HG03575 (cell line): ENCODE measurements at regions not wholly inside any gene's neighbourhood (a gene's known extent, or its start where the extent isn't known, plus 50 kb on each side); places are given as distances from the start of the nearest gene placed in this dataset.
"Not testable (repeated sequence)": the region's sequence is repeated elsewhere in the genome, so short reads cannot be mapped to it uniquely, and the experiment has no call there.

Experiments
- ATAC-seq: cut with Tn5 transposase; IDR thresholded peaks from one replicate; pipeline ENCODE4 v1.9.1; 2021; ENCODE audit not compliant: unreplicated experiment, insufficient number of reproducible peaks, low FRiP score; ENCODE audit errors: extremely low read depth

GRCh38 chr5:2544003-2544402, 207.5 kb downstream of the IRX2 start:
- no peak for ATAC-seq

- ATAC-seq = no peak
Observed at GRCh38 chr5:2542821-2543220, 208.7 kb downstream of the IRX2 start.

GRCh38 chr5:2542026-2542425, 209.5 kb downstream of the IRX2 start:
- ATAC-seq = no peak

GRCh38 chr5:2538169-2538568, 213.3 kb downstream of the IRX2 start:
- no peak for ATAC-seq

GRCh38 chr5:2537378-2538145, 213.9 kb downstream of the IRX2 start:
- ATAC-seq = no peak

- no peak for ATAC-seq
Observed at GRCh38 chr5:2536632-2537377, 214.7 kb downstream of the IRX2 start.

GRCh38 chr5:2534970-2535369, 216.5 kb downstream of the IRX2 start:
- ATAC-seq = no peak

- no peak for ATAC-seq
Observed at GRCh38 chr5:2534251-2534650, 217.2 kb downstream of the IRX2 start.

- ATAC-seq = not testable (repeated sequence)
Observed at GRCh38 chr5:2533848-2534247, 217.6 kb downstream of the IRX2 start.

- no peak for ATAC-seq
Observed at GRCh38 chr5:2532809-2533208, 218.7 kb downstream of the IRX2 start.

- ATAC-seq = no peak
Observed at GRCh38 chr5:2531318-2531717, 220.2 kb downstream of the IRX2 start.

GRCh38 chr5:2530609-2531008, 220.9 kb downstream of the IRX2 start:
- ATAC-seq = no peak

GRCh38 chr5:2529371-2530092, 221.9 kb downstream of the IRX2 start:
- no peak for ATAC-seq

- no peak for ATAC-seq
Observed at GRCh38 chr5:2525351-2525750, 226.1 kb downstream of the IRX2 start.

- no peak for ATAC-seq
Observed at GRCh38 chr5:2524620-2525019, 226.9 kb downstream of the IRX2 start.

GRCh38 chr5:2523180-2523579, 228.3 kb downstream of the IRX2 start:
- ATAC-seq = no peak

GRCh38 chr5:2522372-2522771, 229.1 kb downstream of the IRX2 start:
- no peak for ATAC-seq

GRCh38 chr5:2519153-2519552, 232.3 kb downstream of the IRX2 start:
- ATAC-seq = no peak

- ATAC-seq = no peak
Observed at GRCh38 chr5:2517451-2517850, 234.0 kb downstream of the IRX2 start.
